PC-9 (cell line): ENCODE measurements at regions not wholly inside any gene's neighbourhood (a gene's known extent, or its start where the extent isn't known, plus 50 kb on each side); places are given as distances from the start of the nearest gene placed in this dataset.

Experiments used
- CTCF ChIP-seq: fragments of 200-600 bp; sonication (generic); conservative IDR thresholded peaks from 2 replicates; pipeline ENCODE4 v1.6.1; 2017; ENCODE audit warnings: mixed run types, antibody characterized with exemption, mild to moderate bottlenecking, moderate library complexity
- EZH2 ChIP-seq: fragments of 200-600 bp; sonication (generic); IDR thresholded peaks from 2 replicates; pipeline ENCODE4 v1.8.0; 2017; ENCODE audit warnings: antibody characterized with exemption, low read depth

DNA sequence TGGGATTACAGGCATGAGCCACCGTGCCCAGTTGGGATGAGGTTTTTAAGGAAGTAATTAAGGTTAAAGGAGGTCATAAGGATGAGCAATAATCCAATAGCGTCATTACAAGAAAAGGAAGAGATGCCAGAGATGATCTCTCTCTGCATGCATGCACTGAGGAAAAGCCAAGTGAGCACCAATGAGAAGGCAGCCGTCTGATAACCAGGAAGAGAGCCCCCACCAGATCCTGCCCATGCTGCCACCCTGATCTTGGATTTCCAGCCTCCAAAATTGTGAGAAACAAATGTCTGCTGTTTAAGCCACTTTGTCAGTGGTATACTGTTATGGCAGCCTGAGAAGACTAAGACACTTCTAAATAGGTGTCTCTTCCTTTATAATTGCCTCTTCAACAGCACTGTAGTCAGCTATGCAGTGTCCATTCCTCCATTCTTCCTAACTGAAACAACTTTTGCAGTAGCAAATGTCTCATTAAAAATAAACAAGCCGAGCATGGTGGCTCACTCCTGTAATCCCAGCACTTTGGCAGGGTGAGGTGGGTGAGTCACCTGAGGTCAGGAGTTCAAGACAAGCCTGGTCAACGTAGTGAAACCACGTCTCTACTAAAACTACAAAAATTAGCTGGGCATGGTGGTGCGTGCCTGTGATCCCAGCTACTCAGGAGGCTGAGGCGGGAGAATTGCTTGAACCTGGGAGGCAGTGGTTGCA is 216.2 kb upstream of the RUNX1 start:
- TF ChIP-seq CTCF (no peak), EZH2 (no peak)
